Activated B cell treated with CpG ODN at 0.5 μM for 24 hours (primary cell): ENCODE measurements at regions not wholly inside any gene's neighbourhood (a gene's known extent, or its start where the extent isn't known, plus 50 kb on each side); places are given as distances from the start of the nearest gene placed in this dataset.

Experiments
- ATAC-seq: fragments of 200-7000 bp; cut with Tn5 transposase; one replicate; pipeline ENCODE4 v1.10.0; 2021; ENCODE audit warnings: low read depth, mild to moderate bottlenecking, moderate library complexity
- CTCF ChIA-PET: fragments of 350-600 bp; sonication (Branson Sonifier 250); formaldehyde crosslinking; loops from one replicate; lab custom pipeline; 2021; ENCODE audit warnings: antibody characterized with exemption; lab: Charles Lee
- POLR2A ChIA-PET: fragments of 350-600 bp; sonication (Branson Sonifier 250); formaldehyde crosslinking; loops from one replicate; lab custom pipeline; 2021; ENCODE audit warnings: antibody characterized with exemption; lab: Charles Lee
- DNase-seq: peaks from one replicate; pipeline ENCODE4 v3.0.0; 2022
- H3K27ac Mint-ChIP-seq: one replicate; pipeline ENCODE4 v1.8.0; 2020; ENCODE audit warnings: mixed read lengths
- H3K27me3 Mint-ChIP-seq: one replicate; pipeline ENCODE4 v1.8.0; 2021; ENCODE audit warnings: mixed read lengths
- H3K36me3 Mint-ChIP-seq: one replicate; pipeline ENCODE4 v1.8.0; 2021; ENCODE audit warnings: low read depth, mixed read lengths
- H3K4me1 Mint-ChIP-seq: one replicate; pipeline ENCODE4 v1.8.0; 2021; ENCODE audit warnings: mixed read lengths
- H3K4me3 Mint-ChIP-seq: one replicate; pipeline ENCODE4 v1.8.0; 2020; ENCODE audit warnings: mild to moderate bottlenecking, mixed read lengths
- H3K9me3 Mint-ChIP-seq: one replicate; pipeline ENCODE4 v1.8.0; 2020; ENCODE audit warnings: mixed read lengths
- CTCF ChIP-seq: fragments of 200-600 bp; IDR thresholded peaks from one replicate; pipeline ENCODE4 v1.8.0; 2022; ENCODE audit warnings: antibody characterized with exemption, mild to moderate bottlenecking
- intact Hi-C: fragments of 100-400 bp; cut with micrococcal nuclease; formaldehyde crosslinking; loops from one replicate; pipeline ENCODE4 v1.15.1; 2024

DNA sequence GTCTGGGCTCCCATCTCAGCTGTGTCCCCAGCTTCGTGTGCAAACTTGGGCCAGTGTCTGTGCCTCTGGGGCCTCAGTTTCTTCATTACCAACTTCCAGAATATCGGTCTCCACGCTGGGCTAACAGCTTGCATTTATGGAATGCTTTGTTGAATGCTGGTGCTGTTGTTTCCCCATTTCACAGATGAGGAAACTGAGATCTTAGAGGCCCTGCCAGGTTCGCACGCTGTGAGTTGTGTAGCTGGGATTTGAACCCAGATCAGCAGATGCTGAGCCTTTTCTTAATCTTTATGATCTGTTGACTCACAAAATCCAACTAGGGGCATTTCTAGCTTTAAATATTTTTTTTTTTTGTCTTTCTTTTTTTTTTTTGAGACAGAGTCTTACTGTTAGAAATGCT is 101.5 kb upstream of the STX18 start:
- intact Hi-C loops: no loop called here
- Mint-ChIP-seq H3K9me3 (no peaks in the 10 kb centered on the region), H3K36me3 (no peaks in the 10 kb centered on the region), H3K27me3 (no peaks in the 10 kb centered on the region), H3K4me3 (no peak overlapping the region), H3K27ac (no peak overlapping the region), H3K4me1 (peaks cover 2% of the 10 kb centered on the region)
- POLR2A ChIA-PET: no interaction called here
- TF ChIP-seq CTCF: no peak
- no peak for DNase-seq
- CTCF ChIA-PET: no interaction called here
- no peak for ATAC-seq

- CTCF ChIA-PET: no interaction called here
- peaks cover 4% of the 10 kb centered on the region for H3K36me3 Mint-ChIP-seq
- no peaks in the 10 kb centered on the region for H3K27me3 Mint-ChIP-seq
- no peak overlapping the region for H3K4me3 Mint-ChIP-seq
- POLR2A ChIA-PET: no interaction called here
- H3K4me1 Mint-ChIP-seq: peaks cover 2% of the 10 kb centered on the region
- H3K9me3 Mint-ChIP-seq: no peaks in the 10 kb centered on the region
- DNase-seq: no peak
- H3K27ac Mint-ChIP-seq: no peak overlapping the region
- intact Hi-C loops: no loop called here
- TF ChIP-seq CTCF: no peak
- no peak for ATAC-seq
Measured at GRCh38 chr4:4642496-4643000, 100.7 kb upstream of the STX18 start.

DNA sequence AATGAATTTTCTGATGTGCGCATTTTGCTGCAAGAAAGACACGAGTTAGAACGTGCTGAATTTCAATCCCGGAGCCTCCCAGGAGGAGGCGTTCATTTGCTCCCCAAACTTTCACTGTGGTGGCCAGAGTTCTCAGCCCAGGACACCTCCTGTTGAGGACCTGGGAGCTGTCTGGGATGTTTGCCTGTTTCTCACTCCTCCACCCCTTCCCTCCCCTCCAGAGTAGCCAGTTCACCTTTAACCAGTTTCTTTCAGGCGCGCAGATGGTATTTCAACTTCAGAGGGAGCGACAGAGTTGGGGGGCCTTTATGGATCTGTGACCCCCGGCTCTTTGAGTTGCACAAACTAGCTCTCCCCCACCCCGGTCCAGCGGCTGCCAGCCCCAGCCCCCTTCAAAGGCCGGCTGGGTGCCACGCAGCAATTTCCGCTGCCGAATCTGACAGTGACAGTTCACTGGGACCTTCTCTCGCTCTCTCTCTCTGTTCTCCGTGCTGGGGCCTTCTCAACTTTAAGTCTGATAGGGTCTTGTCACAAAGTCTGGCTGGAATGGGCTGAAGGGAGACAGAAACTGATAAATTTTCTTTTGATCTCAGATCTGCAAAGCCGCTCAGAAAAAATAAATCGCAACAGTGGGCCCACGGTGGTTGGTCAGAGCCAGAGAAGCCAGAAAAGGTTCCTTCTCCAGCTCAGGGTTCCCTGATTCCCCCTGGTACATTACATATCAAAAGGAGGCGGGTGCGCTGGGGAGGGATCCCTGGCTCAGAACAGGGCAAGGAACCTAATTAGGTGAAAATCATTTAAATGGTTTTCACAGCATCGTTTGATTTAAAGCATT is 100.0 kb upstream of the STX18 start:
- intact Hi-C loops: no loop called here

GRCh38 chr4:4641254-4641653 is 99.4 kb upstream of the STX18 start:
- H3K9me3 Mint-ChIP-seq: no peaks in the 10 kb centered on the region
- TF ChIP-seq CTCF: no peak
- ChIA-PET POLR2A (no interaction called here), CTCF (no interaction called here)
- peaks cover 2% of the 10 kb centered on the region for H3K4me1 Mint-ChIP-seq
- intact Hi-C loops: no loop called here
- ATAC-seq (no peak), DNase-seq (no peak)
- no peak overlapping the region for H3K27ac Mint-ChIP-seq
- H3K27me3 Mint-ChIP-seq: no peaks in the 10 kb centered on the region
- H3K36me3 Mint-ChIP-seq: peaks cover 4% of the 10 kb centered on the region
- no peak overlapping the region for H3K4me3 Mint-ChIP-seq

More for the DNA sequence above, 100.0 kb upstream of the STX18 start:
- TF ChIP-seq CTCF: no peak
- ChIA-PET CTCF (no interaction called here), POLR2A (no interaction called here)
- ATAC-seq: no peak
- peaks cover 4% of the 10 kb centered on the region for H3K36me3 Mint-ChIP-seq
- no peak overlapping the region for H3K4me3 Mint-ChIP-seq
- H3K9me3 Mint-ChIP-seq: no peaks in the 10 kb centered on the region
- H3K4me1 Mint-ChIP-seq: peaks cover 2% of the 10 kb centered on the region
- no peaks in the 10 kb centered on the region for H3K27me3 Mint-ChIP-seq
- no peak overlapping the region for H3K27ac Mint-ChIP-seq
- DNase-seq: no peak

DNA sequence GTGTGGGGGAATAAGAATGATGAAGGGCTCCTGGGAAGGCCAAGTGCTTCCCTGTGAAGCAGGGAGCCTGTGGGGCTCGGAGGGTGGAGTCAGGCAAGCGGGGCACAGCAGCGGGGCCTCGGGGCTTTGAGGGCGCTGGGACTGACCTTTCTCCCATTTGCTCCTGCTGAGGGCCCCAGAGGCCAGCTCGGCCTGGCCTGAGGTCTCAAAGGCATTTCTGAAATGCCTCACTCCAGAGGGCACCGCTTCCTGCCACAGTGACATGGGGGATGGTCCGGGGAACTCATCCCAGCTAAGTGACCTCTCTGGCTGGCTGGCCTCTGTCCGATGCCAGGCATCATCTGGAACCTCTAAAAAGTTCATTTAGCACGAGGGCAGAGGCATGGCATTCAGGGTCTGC is 98.8 kb upstream of the STX18 start:
- H3K9me3 Mint-ChIP-seq: no peaks in the 10 kb centered on the region
- CTCF ChIA-PET: no interaction called here
- no peak for DNase-seq
- TF ChIP-seq CTCF: no peak
- no peak for ATAC-seq
- H3K27me3 Mint-ChIP-seq: no peaks in the 10 kb centered on the region
- peaks cover 2% of the 10 kb centered on the region for H3K4me1 Mint-ChIP-seq
- intact Hi-C loops: no loop called here
- H3K27ac Mint-ChIP-seq: no peak overlapping the region
- H3K4me3 Mint-ChIP-seq: no peak overlapping the region
- POLR2A ChIA-PET: no interaction called here
- H3K36me3 Mint-ChIP-seq: peaks cover 4% of the 10 kb centered on the region
